MM.1S (cell line): ENCODE measurements at regions not wholly inside any gene's neighbourhood (a gene's known extent, or its start where the extent isn't known, plus 50 kb on each side); places are given as distances from the start of the nearest gene placed in this dataset.

Experiments
- CTCF ChIP-seq: fragments of 300-600 bp; sonication (generic); IDR thresholded peaks from 2 replicates; pipeline ENCODE4 v1.5.1; 2016; ENCODE audit warnings: antibody characterized with exemption, low read length, mixed read lengths
- EZH2 ChIP-seq: fragments of 300-600 bp; sonication (generic); optimal IDR thresholded peaks from 2 replicates; pipeline ENCODE3; 2017; ENCODE audit warnings: low read depth, mild to moderate bottlenecking, antibody characterized with exemption, low read length, mixed read lengths
- EZH2phosphoT487 ChIP-seq: fragments of 300-600 bp; sonication (generic); IDR thresholded peaks from 2 replicates; pipeline ENCODE4 v1.6.1; 2018; ENCODE audit warnings: antibody characterized with exemption, low read length

- TF ChIP-seq EZH2phosphoT487 (no peak), CTCF (no peak), EZH2 (no peak)
Observed at GRCh38 chr11:15821451-15821850, 534.9 kb downstream of the SOX6 start.
